LNCaP clone FGC (cell line): ENCODE measurements at regions not wholly inside any gene's neighbourhood (a gene's known extent, or its start where the extent isn't known, plus 50 kb on each side); places are given as distances from the start of the nearest gene placed in this dataset.

ENCODE experiments used
- DNase-seq: peaks from one replicate; pipeline ENCODE4 v3.0.0-alpha.2; 2011; ENCODE audit warnings: low read depth
- H3K4me3 ChIP-seq: 2 replicates; pipeline ENCODE4 v1.5.1; 2011; ENCODE audit warnings: mild to moderate bottlenecking, low read depth, low read length, control low read depth
- CTCF ChIP-seq: IDR thresholded peaks from 2 replicates; pipeline ENCODE4 v1.5.1; 2012; ENCODE audit warnings: mild to moderate bottlenecking; ENCODE audit not compliant: control insufficient read depth, insufficient read depth; ENCODE audit errors: extremely low read depth

- no peak for TF ChIP-seq CTCF
- H3K4me3 ChIP-seq: no peak overlapping the region
- no peak for DNase-seq
These were observed 99.3 kb downstream of the GLUL start for GRCh38 chr1:182292193-182292741.

DNA sequence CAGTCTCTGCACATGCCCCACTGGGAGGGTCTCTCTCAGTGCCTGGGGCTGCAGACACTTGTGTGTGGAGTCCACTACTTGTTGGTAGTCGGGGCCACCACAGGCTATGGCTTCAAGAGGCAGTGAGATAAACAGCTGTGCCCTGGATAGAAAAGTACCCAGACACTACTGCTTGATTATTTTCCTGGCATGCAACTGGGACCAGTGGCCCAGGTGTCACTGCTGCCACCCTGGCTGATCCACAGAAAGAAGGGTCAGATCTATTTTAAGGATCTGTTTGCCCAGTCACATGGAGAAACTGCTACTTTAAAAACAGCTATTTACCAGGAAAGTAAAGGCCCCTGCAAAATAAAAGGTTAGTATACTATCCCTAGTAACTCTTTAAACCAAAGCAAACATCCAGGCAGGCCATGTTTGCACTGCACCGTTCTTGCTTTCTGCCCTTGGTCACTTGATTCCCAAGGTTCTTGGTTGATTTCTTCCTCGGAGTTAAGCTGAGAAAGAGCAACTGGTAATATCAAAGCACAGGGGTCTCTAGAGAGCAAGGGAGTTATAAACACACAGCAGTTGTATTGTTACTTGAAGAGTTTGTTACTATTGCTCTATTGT is 99.9 kb downstream of the GLUL start:
- no peak overlapping the region for H3K4me3 ChIP-seq
- DNase-seq: no peak
- TF ChIP-seq CTCF: no peak

DNA sequence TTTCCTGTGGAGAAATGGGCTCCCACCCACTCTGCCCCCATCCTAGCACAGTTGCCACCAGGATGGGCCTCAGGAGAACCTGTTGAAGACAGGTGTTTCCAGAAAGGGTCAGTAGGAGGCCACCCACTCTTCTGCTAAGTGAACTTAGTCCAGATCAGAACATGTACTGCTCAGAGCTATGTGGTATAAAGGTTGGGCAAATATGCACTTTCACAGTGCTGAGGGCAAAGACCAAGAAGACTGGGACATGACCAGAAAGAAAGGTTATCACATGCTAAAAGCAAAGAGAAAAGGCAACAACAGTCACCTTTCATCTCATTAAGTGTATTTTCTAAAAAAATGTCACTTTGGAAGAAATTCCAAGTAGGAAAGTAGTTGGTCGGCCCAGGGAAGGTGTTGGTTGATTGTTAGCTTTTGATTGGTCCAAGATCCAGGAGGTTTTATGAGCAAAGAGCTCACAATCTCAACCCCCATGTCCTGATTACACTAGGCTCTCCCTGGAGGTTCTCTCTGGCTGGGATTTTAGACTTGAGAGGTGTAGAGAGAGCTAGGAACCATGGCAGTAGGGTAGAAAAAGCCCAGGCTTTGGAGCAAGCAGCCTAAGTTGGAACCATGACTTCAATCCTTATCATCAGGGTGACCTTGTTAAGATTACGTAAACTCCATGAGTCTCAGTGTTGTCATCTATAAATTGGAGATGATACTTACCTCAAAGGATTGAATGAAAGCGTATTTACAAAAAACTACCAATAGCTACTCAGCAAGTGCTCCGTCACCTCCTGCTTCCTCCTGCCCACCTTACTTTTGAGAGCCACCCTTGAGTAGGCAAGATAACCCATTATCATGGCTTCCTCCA is 102.6 kb downstream of the GLUL start:
- no peak for TF ChIP-seq CTCF
- no peak for DNase-seq
- H3K4me3 ChIP-seq: no peak overlapping the region

DNA sequence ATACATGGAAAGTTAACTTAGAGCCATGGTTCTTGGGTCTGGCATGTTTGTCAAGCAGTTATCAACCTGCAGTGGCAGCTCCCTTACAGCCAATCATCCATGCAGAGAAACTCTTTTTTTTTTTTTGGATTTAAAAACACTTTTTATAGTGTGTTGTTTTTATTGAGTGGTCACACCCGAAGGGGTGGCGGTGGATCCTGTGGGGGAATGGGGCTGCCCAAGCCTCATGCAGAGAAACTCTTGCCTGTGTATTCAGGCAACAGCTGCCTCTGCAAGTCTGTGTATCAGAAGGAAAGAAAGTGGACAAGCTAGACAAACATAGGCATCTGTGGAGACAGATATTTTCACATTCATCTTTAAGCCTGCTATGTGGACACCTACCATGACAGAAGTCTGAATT is 104.8 kb downstream of the GLUL start:
- no peak for DNase-seq
- no peak for TF ChIP-seq CTCF
- H3K4me3 ChIP-seq: no peak overlapping the region

DNA sequence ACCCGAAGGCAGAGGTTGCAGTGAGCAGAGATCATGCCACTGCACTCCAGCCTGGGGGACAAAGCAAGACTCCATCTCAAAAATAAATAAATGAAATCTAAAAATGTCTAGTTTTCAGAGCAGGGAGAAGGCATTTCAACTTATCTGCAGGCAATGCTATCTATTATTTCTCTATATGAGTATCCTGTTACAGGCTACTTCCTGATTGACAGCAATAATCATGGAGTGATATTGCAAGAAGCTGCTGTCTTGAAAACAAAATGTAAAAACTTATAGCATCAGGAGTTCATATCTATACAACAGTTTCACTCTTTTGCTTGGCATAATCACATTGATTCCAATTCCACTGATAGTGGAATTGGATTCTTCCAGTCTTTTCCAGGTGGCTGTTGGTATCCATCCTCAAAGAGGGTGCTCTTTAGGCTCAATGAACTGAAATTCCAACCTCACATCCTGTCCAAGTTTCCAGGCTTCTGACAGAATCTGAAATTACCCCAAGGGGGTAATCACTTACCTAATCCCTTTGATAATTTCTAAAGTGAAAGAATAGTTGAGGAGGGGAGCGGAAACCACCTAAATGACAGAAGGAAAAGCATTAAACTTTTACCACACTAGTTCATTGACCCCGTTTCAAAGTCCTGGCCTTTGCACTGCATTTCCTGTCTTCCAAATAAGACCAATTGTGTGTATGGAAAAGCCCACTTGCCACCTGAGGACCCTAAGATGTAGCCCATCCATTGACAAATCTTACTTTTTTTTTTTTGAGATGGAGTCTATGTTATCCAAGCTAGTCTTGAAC is 107.6 kb downstream of the GLUL start:
- H3K4me3 ChIP-seq: no peak overlapping the region
- TF ChIP-seq CTCF: no peak
- DNase-seq: no peak

DNA sequence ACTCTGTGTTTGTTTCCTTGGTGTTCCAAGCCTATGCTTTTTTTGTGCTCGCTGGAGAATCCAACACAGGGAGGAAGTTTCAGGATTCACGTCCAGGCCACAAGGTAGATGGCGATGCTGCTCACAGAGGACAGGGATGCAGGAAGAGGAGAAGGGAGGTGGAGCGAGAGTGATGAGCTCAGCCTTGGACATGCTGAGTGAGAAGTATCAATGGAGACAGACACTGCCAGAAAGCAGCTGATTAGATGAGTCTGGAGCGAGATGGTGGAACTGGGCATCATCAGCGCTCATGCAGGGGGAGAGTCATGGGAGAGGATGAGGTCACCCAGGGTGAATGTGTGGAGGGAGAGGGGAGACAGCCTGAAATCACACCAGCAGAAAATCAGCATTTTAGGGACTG is 110.0 kb downstream of the GLUL start:
- DNase-seq: no peak
- H3K4me3 ChIP-seq: no peak overlapping the region
- no peak for TF ChIP-seq CTCF
